ACC112 (cell line): ENCODE measurements at regions not wholly inside any gene's neighbourhood (a gene's known extent, or its start where the extent isn't known, plus 50 kb on each side); places are given as distances from the start of the nearest gene placed in this dataset.

Experiments used
- H2AFZ ChIP-seq: fragments of 200-600 bp; sonication (generic); one replicate; pipeline ENCODE4 v1.6.0; 2017; ENCODE audit warnings: antibody characterized with exemption, low read length; ENCODE audit not compliant: unreplicated experiment
- H3K27ac ChIP-seq: fragments of 200-600 bp; sonication (generic); 2 replicates; pipeline ENCODE4 v1.5.1; 2014; ENCODE audit warnings: low read depth, mild to moderate bottlenecking, antibody characterized with exemption, low read length, moderate library complexity
- H3K27me3 ChIP-seq: fragments of 200-600 bp; sonication (generic); 2 replicates; pipeline ENCODE4 v1.6.1; 2014; ENCODE audit warnings: mild to moderate bottlenecking, antibody characterized with exemption, low read length, moderate library complexity, mixed read lengths; ENCODE audit not compliant: insufficient read depth
- H3K36me3 ChIP-seq: fragments of 200-600 bp; sonication (generic); 2 replicates; pipeline ENCODE4 v1.6.1; 2016; ENCODE audit warnings: mild to moderate bottlenecking, antibody characterized with exemption, low read length, moderate library complexity, mixed read lengths; ENCODE audit not compliant: insufficient read depth
- H3K4me1 ChIP-seq: fragments of 200-600 bp; sonication (generic); one replicate; pipeline ENCODE4 v1.6.1; 2016; ENCODE audit warnings: low read length, mixed read lengths; ENCODE audit not compliant: insufficient read depth, unreplicated experiment, control insufficient read depth
- H3K4me3 ChIP-seq: fragments of 200-600 bp; sonication (generic); 2 replicates; pipeline ENCODE4 v1.5.1; 2014; ENCODE audit warnings: mild to moderate bottlenecking, low read depth, low read length
- H3K79me2 ChIP-seq: fragments of 200-600 bp; sonication (generic); one replicate; pipeline ENCODE4 v1.6.0; 2016; ENCODE audit warnings: low read length; ENCODE audit not compliant: control insufficient read depth, unreplicated experiment, insufficient read depth

GRCh38 chr20:12265662-12266061 lies 348.0 kb downstream of the BTBD3 start:
- H3K27me3 ChIP-seq, result no peaks in the 10 kb centered on the region
- no peak overlapping the region for H3K4me3 ChIP-seq
- no peaks in the 10 kb centered on the region for H3K4me1 ChIP-seq
- no peak overlapping the region for H3K27ac ChIP-seq
- H2AFZ ChIP-seq, result no peak overlapping the region
- no peaks in the 10 kb centered on the region for H3K36me3 ChIP-seq
- no peaks in the 10 kb centered on the region for H3K79me2 ChIP-seq

GRCh38 chr20:12269579-12269978 lies 351.9 kb downstream of the BTBD3 start:
- Histone ChIP-seq H3K27ac (no peak overlapping the region), H3K36me3 (no peaks in the 10 kb centered on the region), H2AFZ (no peak overlapping the region), H3K79me2 (no peaks in the 10 kb centered on the region), H3K4me1 (no peaks in the 10 kb centered on the region), H3K4me3 (no peak overlapping the region), H3K27me3 (no peaks in the 10 kb centered on the region)

DNA sequence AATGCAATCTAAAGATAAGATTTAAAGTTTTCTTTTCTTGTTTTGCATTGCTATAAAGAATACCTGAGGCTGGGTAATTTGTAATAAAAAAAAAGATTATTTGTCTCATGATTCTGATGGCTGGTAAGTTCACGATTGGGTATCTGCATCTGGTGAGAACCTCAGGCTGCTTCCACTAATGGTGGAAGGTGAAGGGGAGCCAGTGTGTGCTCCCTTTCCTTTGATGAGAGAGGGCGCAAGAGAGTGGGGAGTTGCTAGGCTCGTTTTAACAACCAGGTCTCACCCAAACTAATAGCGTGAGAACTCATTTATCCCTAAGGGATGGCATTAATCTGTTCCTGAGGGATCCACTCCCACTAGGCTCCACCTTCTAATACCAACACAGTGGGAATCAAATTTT lies 353.2 kb downstream of the BTBD3 start:
- H3K79me2 ChIP-seq, result no peaks in the 10 kb centered on the region
- H3K4me3 ChIP-seq, result no peak overlapping the region
- H3K4me1 ChIP-seq, result no peaks in the 10 kb centered on the region
- no peak overlapping the region for H2AFZ ChIP-seq
- no peak overlapping the region for H3K27ac ChIP-seq
- no peaks in the 10 kb centered on the region for H3K27me3 ChIP-seq
- H3K36me3 ChIP-seq, result no peaks in the 10 kb centered on the region

- Histone ChIP-seq H3K4me1 (no peaks in the 10 kb centered on the region), H3K36me3 (no peaks in the 10 kb centered on the region), H2AFZ (no peak overlapping the region), H3K27ac (no peak overlapping the region), H3K4me3 (no peak overlapping the region), H3K27me3 (no peaks in the 10 kb centered on the region), H3K79me2 (no peaks in the 10 kb centered on the region)
These were observed 358.4 kb downstream of the BTBD3 start for GRCh38 chr20:12276011-12276673.

DNA sequence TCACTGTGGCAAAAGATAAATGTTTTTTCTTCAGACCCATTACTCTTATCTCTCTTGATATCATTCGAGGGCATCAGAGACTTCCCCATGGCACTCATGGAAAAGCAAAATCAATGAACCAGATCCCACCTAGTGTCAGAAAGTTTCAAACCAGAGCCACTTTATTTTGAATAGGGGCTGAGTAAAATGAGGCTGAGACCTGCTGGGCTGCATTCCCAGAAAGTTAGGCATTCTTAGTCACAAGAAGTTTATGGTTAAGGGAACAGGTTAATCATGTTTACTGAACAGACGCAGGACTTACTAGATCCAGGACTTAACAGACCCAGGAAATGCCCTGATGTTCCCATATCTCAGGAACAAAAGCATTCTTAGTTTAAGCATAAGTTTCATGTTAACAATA lies 369.9 kb downstream of the BTBD3 start:
- Histone ChIP-seq H3K36me3 (no peaks in the 10 kb centered on the region), H3K79me2 (no peaks in the 10 kb centered on the region), H3K27ac (no peak overlapping the region), H3K4me3 (no peak overlapping the region), H3K4me1 (no peaks in the 10 kb centered on the region), H3K27me3 (no peaks in the 10 kb centered on the region), H2AFZ (no peak overlapping the region)

DNA sequence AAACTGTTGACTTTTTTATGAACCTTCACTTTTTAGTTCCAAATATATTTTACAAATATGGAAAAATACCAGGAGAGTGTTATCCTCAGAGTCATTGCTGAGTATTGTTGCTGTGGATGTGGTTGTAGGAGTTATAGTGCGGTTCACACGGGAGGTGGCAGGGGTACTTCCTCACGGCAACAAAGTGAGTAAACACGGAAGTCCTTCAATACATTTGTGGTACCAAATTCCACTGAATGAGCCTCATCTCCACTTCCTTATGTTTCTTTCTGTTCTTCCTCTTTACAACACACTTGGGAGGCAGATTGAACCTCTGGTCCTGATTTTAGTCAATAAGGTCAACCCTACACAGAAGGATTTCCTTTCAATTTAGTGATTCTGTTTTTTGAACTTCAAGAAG lies 371.8 kb downstream of the BTBD3 start:
- no peaks in the 10 kb centered on the region for H3K36me3 ChIP-seq
- H3K27me3 ChIP-seq, result no peaks in the 10 kb centered on the region
- no peak overlapping the region for H3K27ac ChIP-seq
- no peak overlapping the region for H3K4me3 ChIP-seq
- no peaks in the 10 kb centered on the region for H3K4me1 ChIP-seq
- no peaks in the 10 kb centered on the region for H3K79me2 ChIP-seq
- H2AFZ ChIP-seq, result no peak overlapping the region

DNA sequence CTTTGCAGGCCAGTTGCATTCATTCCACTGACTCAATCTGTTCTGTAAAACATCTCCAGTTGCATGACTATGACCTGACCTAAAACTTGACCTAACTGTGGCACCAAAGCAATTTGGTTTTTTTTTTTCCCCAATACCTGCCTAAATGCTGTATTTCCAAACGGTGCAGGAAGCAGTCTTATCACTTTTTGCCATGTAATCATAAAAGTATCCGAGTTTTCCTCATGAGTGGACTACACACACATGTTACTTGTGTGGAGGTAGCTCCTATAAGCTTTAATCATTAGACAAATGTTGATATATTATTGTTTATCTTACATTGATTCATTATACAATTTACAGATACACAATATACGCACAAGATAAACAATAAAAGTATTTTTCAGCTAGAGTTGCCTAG lies 373.7 kb downstream of the BTBD3 start:
- Histone ChIP-seq H3K79me2 (no peaks in the 10 kb centered on the region), H3K27ac (no peak overlapping the region), H2AFZ (no peak overlapping the region), H3K4me3 (no peak overlapping the region), H3K36me3 (no peaks in the 10 kb centered on the region), H3K4me1 (no peaks in the 10 kb centered on the region), H3K27me3 (no peaks in the 10 kb centered on the region)

- H3K27ac ChIP-seq, result no peak overlapping the region
These were observed 376.2 kb downstream of the BTBD3 start for GRCh38 chr20:12293900-12294299.

GRCh38 chr20:12294678-12295077 lies 377.0 kb downstream of the BTBD3 start:
- H3K4me1 ChIP-seq, result no peaks in the 10 kb centered on the region
- no peaks in the 10 kb centered on the region for H3K79me2 ChIP-seq
- no peak overlapping the region for H2AFZ ChIP-seq
- H3K27me3 ChIP-seq, result no peaks in the 10 kb centered on the region
- no peak overlapping the region for H3K27ac ChIP-seq
- no peaks in the 10 kb centered on the region for H3K36me3 ChIP-seq
- H3K4me3 ChIP-seq, result no peak overlapping the region

More at GRCh38 chr20:12293900-12294299, 376.2 kb downstream of the BTBD3 start:
- H3K4me1 ChIP-seq, result no peaks in the 10 kb centered on the region
- H3K79me2 ChIP-seq, result no peaks in the 10 kb centered on the region
- H2AFZ ChIP-seq, result no peak overlapping the region
- H3K36me3 ChIP-seq, result no peaks in the 10 kb centered on the region
- no peaks in the 10 kb centered on the region for H3K27me3 ChIP-seq
- H3K4me3 ChIP-seq, result no peak overlapping the region

DNA sequence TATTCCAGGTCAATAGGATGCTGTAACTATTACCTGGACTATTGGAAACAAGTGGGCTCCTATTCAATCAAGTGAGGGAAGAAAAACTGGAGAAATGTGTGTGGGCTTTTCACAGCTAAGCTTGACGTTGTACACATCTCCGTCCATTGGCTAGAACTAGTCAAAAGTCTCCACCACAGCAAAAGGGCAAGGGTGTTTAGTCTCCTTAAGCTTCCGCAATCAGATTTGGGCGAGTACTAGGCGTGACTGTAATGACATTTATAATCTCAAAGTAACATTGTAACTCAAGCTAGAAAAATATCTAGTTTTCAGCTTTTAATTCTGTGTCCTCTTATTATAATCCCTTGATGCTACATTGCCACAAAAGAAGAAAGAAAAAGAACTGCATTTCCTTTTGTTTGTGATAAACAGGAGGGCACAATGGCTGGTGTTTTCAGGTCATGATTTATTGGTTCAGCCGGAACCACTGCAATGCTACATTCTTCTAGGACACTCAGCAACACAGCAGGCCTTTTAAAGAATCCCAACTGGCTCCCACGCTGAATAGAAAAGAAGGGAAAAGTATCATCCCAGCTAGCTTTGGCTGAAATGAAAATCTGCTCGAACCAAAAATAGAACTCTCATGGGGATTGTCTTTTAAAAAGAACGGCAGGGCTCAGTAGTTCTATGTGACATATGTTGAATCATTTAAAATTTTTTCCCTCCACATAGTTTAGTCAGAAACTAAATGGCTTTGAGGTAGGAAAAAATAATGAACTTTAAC lies 387.7 kb downstream of the BTBD3 start:
- no peak overlapping the region for H3K27ac ChIP-seq
- H2AFZ ChIP-seq, result no peak overlapping the region
- H3K36me3 ChIP-seq, result no peaks in the 10 kb centered on the region
- no peaks in the 10 kb centered on the region for H3K4me1 ChIP-seq
- no peak overlapping the region for H3K4me3 ChIP-seq
- H3K79me2 ChIP-seq, result no peaks in the 10 kb centered on the region
- H3K27me3 ChIP-seq, result no peaks in the 10 kb centered on the region

- H3K4me3 ChIP-seq, result no peak overlapping the region
- no peak overlapping the region for H2AFZ ChIP-seq
- no peak overlapping the region for H3K27ac ChIP-seq
- H3K4me1 ChIP-seq, result no peaks in the 10 kb centered on the region
- H3K36me3 ChIP-seq, result no peaks in the 10 kb centered on the region
- H3K79me2 ChIP-seq, result no peaks in the 10 kb centered on the region
- no peaks in the 10 kb centered on the region for H3K27me3 ChIP-seq
These were observed 388.4 kb downstream of the BTBD3 start for GRCh38 chr20:12306107-12306506.
